Activated CD8-positive, alpha-beta T cell treated with anti-CD3 and anti-CD28 coated beads, Interleukin-2, amount 10 ng/mL, durations not matched to agents 7 days and 5 days (primary cell): ENCODE measurements at regions not wholly inside any gene's neighbourhood (a gene's known extent, or its start where the extent isn't known, plus 50 kb on each side); places are given as distances from the start of the nearest gene placed in this dataset.
"Not testable (repeated sequence)": the region's sequence is repeated elsewhere in the genome, so short reads cannot be mapped to it uniquely, and the experiment has no call there.

Experiments
- ATAC-seq: fragments of 150-1000 bp; cut with Tn5 transposase; one replicate; pipeline ENCODE4 v1.10.0; 2021; ENCODE audit warnings: moderate library complexity
- CTCF ChIA-PET: fragments of 350-600 bp; sonication (Branson Sonifier 250); formaldehyde crosslinking; loops from one replicate; lab custom pipeline; 2021; ENCODE audit warnings: antibody characterized with exemption; lab: Charles Lee
- POLR2A ChIA-PET: fragments of 350-600 bp; sonication (Branson Sonifier 250); formaldehyde crosslinking; loops from one replicate; lab custom pipeline; 2021; ENCODE audit warnings: antibody characterized with exemption; lab: Charles Lee
- DNase-seq: peaks from one replicate; pipeline ENCODE4 v3.0.0-alpha.2; 2020
- H3K27ac Mint-ChIP-seq: one replicate; pipeline ENCODE4 v1.8.0; 2021; ENCODE audit warnings: mild to moderate bottlenecking, mixed read lengths
- H3K27me3 Mint-ChIP-seq: one replicate; pipeline ENCODE4 v1.8.0; 2021; ENCODE audit warnings: low read depth, mixed read lengths
- H3K36me3 Mint-ChIP-seq: one replicate; pipeline ENCODE4 v1.8.0; 2021; ENCODE audit warnings: low read depth, mixed read lengths
- H3K4me1 Mint-ChIP-seq: one replicate; pipeline ENCODE4 v1.8.0; 2021; ENCODE audit warnings: low read depth, mixed read lengths
- H3K4me3 Mint-ChIP-seq: one replicate; pipeline ENCODE4 v1.8.0; 2021; ENCODE audit warnings: mild to moderate bottlenecking, mixed read lengths
- H3K9me3 Mint-ChIP-seq: one replicate; pipeline ENCODE4 v1.8.0; 2022; ENCODE audit warnings: mixed read lengths; ENCODE audit not compliant: insufficient read depth

DNA sequence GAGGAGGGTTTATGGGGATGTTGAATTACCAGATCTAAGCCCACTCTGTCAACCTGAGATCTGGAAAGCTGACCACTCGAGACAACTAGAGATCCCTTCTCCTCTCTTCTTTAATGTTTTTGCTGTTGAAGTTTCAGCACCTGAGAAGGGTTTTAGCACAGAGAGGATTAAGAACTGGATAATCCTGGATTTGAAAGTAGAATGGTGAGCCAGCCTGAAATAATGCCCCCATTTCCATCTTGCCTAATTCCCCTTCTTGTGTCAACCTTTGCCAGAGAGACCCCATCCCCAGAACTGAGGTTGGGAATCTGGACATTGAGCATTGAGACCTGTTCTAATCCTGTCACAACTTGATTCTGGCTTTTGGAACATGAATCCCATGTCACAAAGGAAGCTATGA lies 87.8 kb upstream of the RFLNA start:
- Mint-ChIP-seq H3K36me3 (no peaks in the 10 kb centered on the region), H3K4me1 (no peaks in the 10 kb centered on the region), H3K9me3 (no peaks in the 10 kb centered on the region), H3K4me3 (no peak overlapping the region), H3K27me3 (peaks cover 11% of the 10 kb centered on the region), H3K27ac (no peak overlapping the region)
- ChIA-PET POLR2A (no interaction called here), CTCF (no interaction called here)
- ATAC-seq (no peak), DNase-seq (no peak)

DNA sequence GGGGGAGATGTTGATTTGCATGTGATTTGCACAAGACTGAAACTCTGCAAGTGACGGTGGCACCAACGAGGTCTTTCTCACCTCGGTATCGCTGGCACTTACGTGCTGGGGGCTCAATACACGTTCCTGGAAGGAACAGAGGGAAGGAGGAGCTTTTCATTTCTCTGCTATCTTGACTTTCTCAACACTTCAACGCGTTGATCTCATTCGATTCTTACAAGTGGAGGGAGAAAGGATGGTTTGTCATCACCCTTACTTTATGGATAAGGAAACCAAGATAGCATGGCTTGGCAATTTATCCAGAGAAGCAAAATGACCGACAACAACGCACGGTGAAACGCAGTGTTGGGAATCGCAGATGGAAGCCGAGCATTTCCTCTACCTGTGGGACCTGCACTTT lies 87.3 kb upstream of the RFLNA start:
- Mint-ChIP-seq H3K9me3 (no peaks in the 10 kb centered on the region), H3K27ac (no peak overlapping the region), H3K27me3 (peaks cover 11% of the 10 kb centered on the region), H3K4me3 (no peak overlapping the region), H3K36me3 (no peaks in the 10 kb centered on the region), H3K4me1 (no peaks in the 10 kb centered on the region)
- DNase-seq (no peak), ATAC-seq (no peak)
- ChIA-PET POLR2A (no interaction called here), CTCF (no interaction called here)

DNA sequence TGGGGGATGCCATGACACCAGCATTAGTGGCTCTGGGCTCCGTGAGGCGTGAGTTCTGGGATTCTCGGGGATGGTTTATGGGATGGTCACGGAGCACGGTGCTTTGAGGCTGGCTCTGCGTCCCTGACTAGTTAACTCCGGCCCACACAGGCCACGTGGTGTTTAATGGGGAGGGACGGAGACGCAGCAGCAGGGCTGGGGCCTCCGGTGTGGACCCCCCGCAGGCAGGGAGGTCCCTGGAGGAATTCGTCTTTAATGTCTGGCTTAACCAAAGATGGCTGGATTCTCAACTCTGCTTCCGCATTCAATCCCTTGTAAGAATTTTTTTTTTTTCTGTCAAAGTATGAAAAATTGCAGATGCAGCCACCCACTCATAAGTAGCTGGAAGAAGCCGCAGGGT lies 86.4 kb upstream of the RFLNA start:
- Mint-ChIP-seq H3K27ac (no peak overlapping the region), H3K4me3 (no peak overlapping the region), H3K27me3 (peaks cover 11% of the 10 kb centered on the region), H3K9me3 (peaks cover 3% of the 10 kb centered on the region), H3K36me3 (peaks cover 1% of the 10 kb centered on the region), H3K4me1 (no peaks in the 10 kb centered on the region)
- ATAC-seq (no peak), DNase-seq (no peak)
- ChIA-PET POLR2A (no interaction called here), CTCF (no interaction called here)

DNA sequence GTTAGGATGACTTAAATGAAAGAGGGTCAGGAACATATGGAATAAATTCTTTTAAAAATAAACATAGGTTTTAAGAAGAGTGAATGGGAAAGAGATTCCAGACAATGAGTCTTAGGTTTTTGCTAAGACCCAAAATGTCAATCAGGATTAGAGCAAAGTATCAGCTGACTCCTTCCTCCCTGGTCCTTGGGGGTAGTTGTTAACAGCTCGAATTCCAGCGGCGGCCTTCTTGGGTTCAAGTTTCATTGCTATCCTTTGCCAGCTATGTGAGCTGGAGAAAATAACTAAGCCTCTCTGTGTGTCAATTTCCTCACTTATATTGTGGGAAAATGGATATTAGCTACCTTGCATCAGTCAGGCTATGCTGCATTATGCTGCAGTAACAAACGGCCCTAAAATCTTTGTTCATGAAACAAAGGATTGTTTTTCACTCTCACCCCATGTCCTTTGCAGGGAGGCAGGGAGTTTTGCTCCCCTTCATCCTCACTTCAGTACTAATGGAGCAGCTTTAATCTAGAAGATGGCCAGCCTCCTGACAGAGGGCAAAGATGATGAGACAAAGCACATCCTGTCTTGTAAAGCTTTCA lies 83.8 kb upstream of the RFLNA start:
- POLR2A ChIA-PET = no interaction called here
- no peak overlapping the region for H3K4me3 Mint-ChIP-seq

DNA sequence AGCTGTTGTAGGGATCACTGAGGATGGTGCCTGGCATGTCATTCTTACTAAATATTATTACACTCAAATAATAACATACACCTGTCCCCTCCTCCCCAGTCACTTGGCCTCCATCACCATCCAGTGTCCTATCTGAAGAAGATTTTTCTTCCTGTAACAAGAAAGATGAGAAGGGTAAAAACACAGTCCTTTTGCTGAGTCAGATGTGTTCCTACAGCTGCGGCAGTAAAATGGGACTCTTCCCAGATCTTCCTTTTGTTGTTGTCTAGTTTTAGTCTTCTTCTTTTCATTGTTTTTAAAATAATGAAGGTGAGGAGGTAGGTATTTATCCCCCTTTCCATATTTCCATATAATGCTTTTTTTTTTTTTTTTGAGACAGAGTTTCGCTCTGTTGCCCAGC lies 83.1 kb upstream of the RFLNA start:
- no peak for DNase-seq
- Mint-ChIP-seq H3K36me3 (peaks cover 5% of the 10 kb centered on the region), H3K4me1 (no peaks in the 10 kb centered on the region), H3K9me3 (peaks cover 24% of the 10 kb centered on the region), H3K4me3 (no peak overlapping the region), H3K27ac (no peak overlapping the region), H3K27me3 (peaks cover 3% of the 10 kb centered on the region)
- ChIA-PET CTCF (interaction anchor here (1.2 kb wide), 1 partner anchor 179 kb away, joined by 3 read pairs; no protein-coding TSS in a partner anchor), POLR2A (no interaction called here)
- no peak for ATAC-seq

More for the DNA sequence above, 83.8 kb upstream of the RFLNA start:
- peaks cover 21% of the 10 kb centered on the region for H3K9me3 Mint-ChIP-seq
- peaks cover 7% of the 10 kb centered on the region for H3K27me3 Mint-ChIP-seq
- CTCF ChIA-PET = interaction anchor here (1.2 kb wide), 1 partner anchor 178 kb away, joined by 3 read pairs; no protein-coding TSS in a partner anchor
- ATAC-seq (no peak), DNase-seq (no peak)
- no peak overlapping the region for H3K27ac Mint-ChIP-seq
- H3K4me1 Mint-ChIP-seq = no peaks in the 10 kb centered on the region
- H3K36me3 Mint-ChIP-seq = peaks cover 5% of the 10 kb centered on the region

DNA sequence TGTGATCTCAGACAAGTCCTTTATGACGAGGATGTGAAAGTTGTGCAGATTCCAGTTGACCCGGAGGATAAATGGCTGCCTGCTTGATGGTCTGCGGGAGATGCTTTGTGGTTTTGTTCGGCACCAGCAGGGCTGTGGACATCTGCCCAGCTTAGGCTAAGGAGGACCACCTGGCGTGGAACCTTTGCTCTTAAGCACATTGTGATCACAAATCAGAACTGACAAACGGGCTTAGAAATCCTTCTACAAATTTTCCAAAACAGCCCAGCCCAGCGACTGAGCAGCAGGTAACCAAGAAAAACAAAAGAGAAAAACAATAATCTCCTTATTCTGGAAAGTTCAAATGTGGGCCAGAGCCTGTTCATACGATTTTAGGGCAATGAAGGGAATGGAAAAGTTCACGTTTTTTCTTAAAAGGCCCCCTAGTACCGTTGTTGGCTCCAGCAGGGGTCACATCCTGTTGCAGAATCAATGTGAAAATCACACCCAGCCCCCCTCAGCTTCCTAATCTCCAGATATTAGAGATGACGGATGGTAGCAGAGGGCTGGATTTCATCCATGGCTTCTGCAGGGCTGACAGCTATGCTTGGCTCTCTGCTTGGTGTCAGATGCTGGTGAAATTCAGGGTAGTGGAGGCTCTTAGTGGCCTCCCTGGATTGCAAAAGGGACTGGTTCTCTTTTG lies 81.1 kb upstream of the RFLNA start:
- H3K4me3 Mint-ChIP-seq = no peak overlapping the region
- H3K9me3 Mint-ChIP-seq = peaks cover 24% of the 10 kb centered on the region
- ChIA-PET CTCF (no interaction called here), POLR2A (no interaction called here)
- DNase-seq (no peak), ATAC-seq (no peak)
- H3K4me1 Mint-ChIP-seq = peaks cover 7% of the 10 kb centered on the region
- no peak overlapping the region for H3K27ac Mint-ChIP-seq
- H3K36me3 Mint-ChIP-seq = peaks cover 5% of the 10 kb centered on the region
- no peaks in the 10 kb centered on the region for H3K27me3 Mint-ChIP-seq

DNA sequence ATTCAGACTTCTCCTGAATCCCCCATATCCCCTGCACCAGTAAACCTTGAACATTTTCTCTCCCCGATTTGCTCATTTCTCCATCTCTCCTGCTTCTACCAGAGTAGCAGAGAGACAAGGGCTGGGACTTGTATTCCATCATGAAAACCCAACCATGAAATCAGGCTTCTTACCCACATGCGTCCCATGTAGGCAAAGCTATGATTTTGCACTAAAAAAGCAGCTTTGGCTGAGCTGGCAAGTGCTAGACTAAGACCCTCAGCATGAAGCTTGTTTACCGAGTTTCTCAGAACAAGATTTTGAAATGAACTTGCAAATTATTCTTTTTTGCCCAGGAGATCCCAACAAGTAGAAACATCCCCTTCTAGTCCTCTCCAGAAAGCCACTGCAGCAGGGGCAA lies 80.3 kb upstream of the RFLNA start:
- Mint-ChIP-seq H3K4me3 (no peak overlapping the region), H3K36me3 (peaks cover 5% of the 10 kb centered on the region), H3K27me3 (no peaks in the 10 kb centered on the region), H3K4me1 (peaks cover 7% of the 10 kb centered on the region), H3K9me3 (peaks cover 24% of the 10 kb centered on the region), H3K27ac (no peak overlapping the region)
- ATAC-seq (no peak), DNase-seq (no peak)
- POLR2A ChIA-PET = no interaction called here
- CTCF ChIA-PET = no interaction called here

DNA sequence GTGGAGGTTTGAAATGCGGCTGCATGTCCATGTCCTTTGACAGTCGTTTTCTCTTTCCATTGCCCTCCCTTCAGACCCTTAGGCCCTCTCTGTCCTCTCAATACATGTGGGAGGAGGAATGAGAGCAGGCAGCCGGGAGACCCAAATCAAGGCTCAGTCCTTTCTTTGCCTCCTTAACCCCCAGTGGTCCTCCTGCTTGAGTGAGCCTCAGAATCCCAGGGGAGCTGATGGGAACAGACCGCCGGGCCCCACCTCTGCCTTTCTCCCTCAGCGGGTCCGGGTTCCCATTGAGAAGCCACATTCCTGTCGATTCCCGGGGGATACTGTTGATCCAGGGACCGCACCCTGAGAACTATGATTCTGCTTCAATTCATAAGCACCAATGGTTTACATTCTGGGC lies 77.9 kb upstream of the RFLNA start:
- CTCF ChIA-PET = interaction anchor here (0.8 kb wide), 1 partner anchor 14 kb away, joined by 3 read pairs; no protein-coding TSS in a partner anchor
- ATAC-seq (no peak), DNase-seq (no peak)
- H3K27ac Mint-ChIP-seq = no peak overlapping the region
- H3K36me3 Mint-ChIP-seq = peaks cover 5% of the 10 kb centered on the region
- peaks cover 34% of the 10 kb centered on the region for H3K9me3 Mint-ChIP-seq
- no peak overlapping the region for H3K4me3 Mint-ChIP-seq
- peaks cover 7% of the 10 kb centered on the region for H3K4me1 Mint-ChIP-seq
- POLR2A ChIA-PET = no interaction called here
- no peaks in the 10 kb centered on the region for H3K27me3 Mint-ChIP-seq

DNA sequence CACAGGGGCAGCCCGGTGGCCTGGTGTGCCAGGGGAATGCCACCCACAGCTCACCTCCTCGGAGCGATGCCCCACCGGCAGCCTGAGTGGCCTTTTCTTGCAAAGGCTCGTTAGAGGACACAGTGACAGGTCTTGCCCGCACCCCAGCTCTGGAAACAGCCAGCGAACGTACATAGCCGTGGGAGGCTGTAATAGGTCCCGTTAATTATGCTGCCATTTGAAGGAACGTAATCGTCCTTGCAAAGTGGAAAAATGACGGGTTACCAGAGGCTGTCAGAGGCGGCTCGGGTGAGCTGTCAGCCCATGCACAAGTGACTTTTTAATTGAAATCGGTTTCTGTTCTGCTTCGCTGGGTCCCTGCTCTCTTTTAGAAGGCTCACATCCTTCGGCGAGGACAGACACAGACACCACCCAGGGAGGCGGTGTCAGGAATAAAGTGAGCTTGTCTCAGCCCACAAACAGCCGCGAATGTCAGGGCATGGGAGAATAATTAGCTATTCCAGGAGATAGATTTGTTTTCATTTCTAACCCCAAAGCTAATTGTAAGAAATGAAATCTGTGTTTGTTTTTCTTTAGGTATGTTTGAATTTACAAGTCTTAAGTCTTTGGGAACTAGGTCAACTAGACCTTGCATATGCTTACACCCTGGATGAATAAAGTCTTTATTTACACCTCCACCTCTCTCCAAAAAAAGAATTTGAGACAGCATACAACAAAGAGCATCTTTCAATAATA lies 77.2 kb upstream of the RFLNA start:
- no peak overlapping the region for H3K27ac Mint-ChIP-seq
- DNase-seq (no peak), ATAC-seq (no peak)
- ChIA-PET POLR2A (no interaction called here), CTCF (interaction anchor here (0.8 kb wide), 1 partner anchor 14 kb away, joined by 3 read pairs; no protein-coding TSS in a partner anchor)
- H3K4me1 Mint-ChIP-seq = peaks cover 8% of the 10 kb centered on the region
- no peak overlapping the region for H3K4me3 Mint-ChIP-seq
- H3K27me3 Mint-ChIP-seq = peaks cover 1% of the 10 kb centered on the region
- peaks cover 34% of the 10 kb centered on the region for H3K9me3 Mint-ChIP-seq
- peaks cover 5% of the 10 kb centered on the region for H3K36me3 Mint-ChIP-seq

DNA sequence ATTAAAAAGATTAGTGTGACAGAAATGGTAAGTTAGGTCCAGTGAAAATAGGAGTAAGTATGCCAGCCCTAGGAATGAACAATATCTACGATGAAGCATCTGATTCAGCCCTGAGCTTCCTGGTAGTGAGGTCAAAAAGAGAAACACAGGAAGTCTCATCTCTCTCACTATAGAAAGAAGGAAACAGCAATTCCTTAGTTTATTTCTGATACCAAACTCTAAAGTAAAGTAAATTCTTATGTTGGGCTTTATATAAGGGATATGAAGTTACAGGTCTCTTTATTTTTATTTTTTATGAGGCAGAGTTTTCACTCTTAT lies 76.7 kb upstream of the RFLNA start:
- ChIA-PET POLR2A (no interaction called here), CTCF (no interaction called here)
- Mint-ChIP-seq H3K9me3 (peaks cover 34% of the 10 kb centered on the region), H3K36me3 (peaks cover 5% of the 10 kb centered on the region), H3K27ac (no peak overlapping the region), H3K4me3 (no peak overlapping the region), H3K4me1 (peaks cover 11% of the 10 kb centered on the region), H3K27me3 (peaks cover 3% of the 10 kb centered on the region)
- ATAC-seq (no peak), DNase-seq (no peak)

DNA sequence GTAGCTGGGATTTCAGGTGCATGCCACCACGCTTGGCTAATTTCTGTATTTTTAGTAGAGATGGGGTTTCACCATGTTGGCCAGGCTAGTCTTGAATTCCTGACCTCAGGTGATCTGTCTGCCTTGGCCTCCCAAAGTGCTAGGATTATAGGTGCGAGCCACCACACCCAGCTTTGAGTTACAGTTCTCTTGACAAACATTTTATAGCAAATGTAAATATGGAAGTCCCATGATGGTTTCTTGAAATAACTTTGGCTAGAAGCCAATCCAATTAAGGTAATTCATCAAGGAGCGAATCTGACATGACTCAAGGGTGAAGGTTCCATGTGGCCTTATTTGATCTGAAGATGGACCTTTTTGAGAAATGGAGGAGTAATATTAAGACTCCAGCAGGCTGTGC lies 76.2 kb upstream of the RFLNA start:
- ATAC-seq, H3K36me3 Mint-ChIP-seq, H3K27me3 Mint-ChIP-seq, DNase-seq, POLR2A ChIA-PET, H3K4me3 Mint-ChIP-seq, CTCF ChIA-PET, H3K27ac Mint-ChIP-seq: not testable (repeated sequence)
- H3K4me1 Mint-ChIP-seq = peaks cover 16% of the 10 kb centered on the region
- H3K9me3 Mint-ChIP-seq = peaks cover 30% of the 10 kb centered on the region
